ENCODE measurements at regions not wholly inside any gene's neighbourhood (a gene's known extent, or its start where the extent isn't known, plus 50 kb on each side); places are given as distances from the start of the nearest gene placed in this dataset.

DNA sequence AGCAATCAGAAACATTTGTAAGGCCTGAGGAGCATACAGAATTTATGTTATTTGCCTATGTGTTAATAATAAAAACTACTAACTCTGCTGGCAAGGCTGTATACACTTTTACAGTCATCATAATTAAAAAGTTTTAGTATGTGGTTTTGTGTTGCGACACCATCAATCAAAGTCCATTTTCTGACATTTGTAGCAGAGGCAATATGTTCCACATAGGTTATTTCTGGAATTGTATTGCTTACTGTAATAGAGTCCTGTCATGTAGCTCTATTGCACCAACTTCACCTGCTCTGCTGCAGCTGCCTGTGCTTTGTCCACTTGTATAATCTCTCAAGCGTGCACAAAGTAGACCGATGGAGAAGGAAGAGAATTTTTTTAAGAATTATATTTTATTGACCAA lies 501.8 kb downstream of the HACE1 start:
- DNase-seq (ENCODE audit: low spot score) = no peak
- peaks cover 4% of the 10 kb centered on the region for H3K4me1 Mint-ChIP-seq
- TF ChIP-seq PRRX2 (CRISPR knock-in tag; IDR thresholded peaks at IDR 0.05) (no peak), TCF7 (CRISPR knock-in tag; IDR thresholded peaks at IDR 0.05; ENCODE audit: low read depth) (no peak), MYBL2 (CRISPR knock-in tag; IDR thresholded peaks at IDR 0.05) (no peak), ZNF671 (CRISPR knock-in tag; IDR thresholded peaks at IDR 0.05) (no peak), SP1 (CRISPR knock-in tag; conservative IDR thresholded peaks at IDR 0.05) (no peak)
- TF ChIP-seq, protein P1, sequence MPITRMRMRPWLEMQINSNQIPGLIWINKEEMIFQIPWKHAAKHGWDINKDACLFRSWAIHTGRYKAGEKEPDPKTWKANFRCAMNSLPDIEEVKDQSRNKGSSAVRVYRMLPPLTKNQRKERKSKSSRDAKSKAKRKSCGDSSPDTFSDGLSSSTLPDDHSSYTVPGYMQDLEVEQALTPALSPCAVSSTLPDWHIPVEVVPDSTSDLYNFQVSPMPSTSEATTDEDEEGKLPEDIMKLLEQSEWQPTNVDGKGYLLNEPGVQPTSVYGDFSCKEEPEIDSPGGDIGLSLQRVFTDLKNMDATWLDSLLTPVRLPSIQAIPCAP (CRISPR knock-in tag; IDR thresholded peaks at IDR 0.05) = no peak
- TF ChIP-seq, protein P2, sequence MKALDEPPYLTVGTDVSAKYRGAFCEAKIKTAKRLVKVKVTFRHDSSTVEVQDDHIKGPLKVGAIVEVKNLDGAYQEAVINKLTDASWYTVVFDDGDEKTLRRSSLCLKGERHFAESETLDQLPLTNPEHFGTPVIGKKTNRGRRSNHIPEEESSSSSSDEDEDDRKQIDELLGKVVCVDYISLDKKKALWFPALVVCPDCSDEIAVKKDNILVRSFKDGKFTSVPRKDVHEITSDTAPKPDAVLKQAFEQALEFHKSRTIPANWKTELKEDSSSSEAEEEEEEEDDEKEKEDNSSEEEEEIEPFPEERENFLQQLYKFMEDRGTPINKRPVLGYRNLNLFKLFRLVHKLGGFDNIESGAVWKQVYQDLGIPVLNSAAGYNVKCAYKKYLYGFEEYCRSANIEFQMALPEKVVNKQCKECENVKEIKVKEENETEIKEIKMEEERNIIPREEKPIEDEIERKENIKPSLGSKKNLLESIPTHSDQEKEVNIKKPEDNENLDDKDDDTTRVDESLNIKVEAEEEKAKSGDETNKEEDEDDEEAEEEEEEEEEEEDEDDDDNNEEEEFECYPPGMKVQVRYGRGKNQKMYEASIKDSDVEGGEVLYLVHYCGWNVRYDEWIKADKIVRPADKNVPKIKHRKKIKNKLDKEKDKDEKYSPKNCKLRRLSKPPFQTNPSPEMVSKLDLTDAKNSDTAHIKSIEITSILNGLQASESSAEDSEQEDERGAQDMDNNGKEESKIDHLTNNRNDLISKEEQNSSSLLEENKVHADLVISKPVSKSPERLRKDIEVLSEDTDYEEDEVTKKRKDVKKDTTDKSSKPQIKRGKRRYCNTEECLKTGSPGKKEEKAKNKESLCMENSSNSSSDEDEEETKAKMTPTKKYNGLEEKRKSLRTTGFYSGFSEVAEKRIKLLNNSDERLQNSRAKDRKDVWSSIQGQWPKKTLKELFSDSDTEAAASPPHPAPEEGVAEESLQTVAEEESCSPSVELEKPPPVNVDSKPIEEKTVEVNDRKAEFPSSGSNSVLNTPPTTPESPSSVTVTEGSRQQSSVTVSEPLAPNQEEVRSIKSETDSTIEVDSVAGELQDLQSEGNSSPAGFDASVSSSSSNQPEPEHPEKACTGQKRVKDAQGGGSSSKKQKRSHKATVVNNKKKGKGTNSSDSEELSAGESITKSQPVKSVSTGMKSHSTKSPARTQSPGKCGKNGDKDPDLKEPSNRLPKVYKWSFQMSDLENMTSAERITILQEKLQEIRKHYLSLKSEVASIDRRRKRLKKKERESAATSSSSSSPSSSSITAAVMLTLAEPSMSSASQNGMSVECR (CRISPR knock-in tag; IDR thresholded peaks at IDR 0.05; ENCODE audit: borderline replicate concordance) = no peak
- TF ChIP-seq, protein P3, sequence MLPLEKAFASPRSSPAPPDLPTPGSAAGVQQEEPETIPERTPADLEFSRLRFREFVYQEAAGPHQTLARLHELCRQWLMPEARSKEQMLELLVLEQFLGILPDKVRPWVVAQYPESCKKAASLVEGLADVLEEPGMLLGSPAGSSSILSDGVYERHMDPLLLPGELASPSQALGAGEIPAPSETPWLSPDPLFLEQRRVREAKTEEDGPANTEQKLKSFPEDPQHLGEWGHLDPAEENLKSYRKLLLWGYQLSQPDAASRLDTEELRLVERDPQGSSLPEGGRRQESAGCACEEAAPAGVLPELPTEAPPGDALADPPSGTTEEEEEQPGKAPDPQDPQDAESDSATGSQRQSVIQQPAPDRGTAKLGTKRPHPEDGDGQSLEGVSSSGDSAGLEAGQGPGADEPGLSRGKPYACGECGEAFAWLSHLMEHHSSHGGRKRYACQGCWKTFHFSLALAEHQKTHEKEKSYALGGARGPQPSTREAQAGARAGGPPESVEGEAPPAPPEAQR (CRISPR knock-in tag; IDR thresholded peaks at IDR 0.05) = no peak
- H3K36me3 Mint-ChIP-seq = no peaks in the 10 kb centered on the region
- CTCF ChIA-PET = no interaction called here
- H3K27ac Mint-ChIP-seq = no peak overlapping the region
- ATAC-seq = no peak
- no peaks in the 10 kb centered on the region for H3K27me3 Mint-ChIP-seq (ENCODE audit: low read depth)
- no peak overlapping the region for H3K4me3 Mint-ChIP-seq
- POLR2A ChIA-PET = no interaction called here
- H3K9me3 Mint-ChIP-seq = no peaks in the 10 kb centered on the region

DNA sequence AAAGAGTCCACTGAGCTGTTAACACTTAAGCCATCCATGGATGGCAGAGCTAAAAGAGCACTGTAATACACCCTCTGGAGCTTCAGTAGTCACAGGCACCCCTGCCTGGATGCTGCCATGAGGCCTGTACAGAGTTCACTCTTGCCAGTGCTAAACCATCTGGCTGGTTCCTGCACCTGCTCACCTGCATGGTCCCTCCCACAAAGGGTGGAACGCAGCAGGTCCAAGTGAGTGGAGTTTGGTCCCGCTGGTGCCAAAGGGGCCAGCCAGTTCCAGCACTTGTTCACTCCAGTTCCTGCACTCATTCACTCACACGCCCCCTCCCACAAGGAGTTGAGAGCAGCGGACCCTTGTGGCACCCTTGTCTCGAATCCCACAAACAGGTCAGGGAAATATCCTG lies 503.5 kb downstream of the HACE1 start:
- CTCF ChIA-PET = interaction anchor here (0.9 kb wide), 1 partner anchor 170 kb away, joined by 3 read pairs; no protein-coding TSS in a partner anchor
- Mint-ChIP-seq H3K9me3 (no peaks in the 10 kb centered on the region), H3K27me3 (ENCODE audit: low read depth) (no peaks in the 10 kb centered on the region), H3K36me3 (no peaks in the 10 kb centered on the region), H3K4me3 (no peak overlapping the region), H3K4me1 (no peaks in the 10 kb centered on the region), H3K27ac (no peak overlapping the region)
- DNase-seq (ENCODE audit: low spot score) (no peak), ATAC-seq (no peak)
- POLR2A ChIA-PET = no interaction called here
- no peak for TF ChIP-seq CREM (CRISPR knock-in tag; IDR thresholded peaks at IDR 0.05)
- no peak for TF ChIP-seq ELF4 (CRISPR knock-in tag; IDR thresholded peaks at IDR 0.05; ENCODE audit: low read depth)
- no peak for TF ChIP-seq KAT7 (CRISPR knock-in tag; IDR thresholded peaks at IDR 0.05; ENCODE audit: borderline replicate concordance)
- TF ChIP-seq, protein P4, sequence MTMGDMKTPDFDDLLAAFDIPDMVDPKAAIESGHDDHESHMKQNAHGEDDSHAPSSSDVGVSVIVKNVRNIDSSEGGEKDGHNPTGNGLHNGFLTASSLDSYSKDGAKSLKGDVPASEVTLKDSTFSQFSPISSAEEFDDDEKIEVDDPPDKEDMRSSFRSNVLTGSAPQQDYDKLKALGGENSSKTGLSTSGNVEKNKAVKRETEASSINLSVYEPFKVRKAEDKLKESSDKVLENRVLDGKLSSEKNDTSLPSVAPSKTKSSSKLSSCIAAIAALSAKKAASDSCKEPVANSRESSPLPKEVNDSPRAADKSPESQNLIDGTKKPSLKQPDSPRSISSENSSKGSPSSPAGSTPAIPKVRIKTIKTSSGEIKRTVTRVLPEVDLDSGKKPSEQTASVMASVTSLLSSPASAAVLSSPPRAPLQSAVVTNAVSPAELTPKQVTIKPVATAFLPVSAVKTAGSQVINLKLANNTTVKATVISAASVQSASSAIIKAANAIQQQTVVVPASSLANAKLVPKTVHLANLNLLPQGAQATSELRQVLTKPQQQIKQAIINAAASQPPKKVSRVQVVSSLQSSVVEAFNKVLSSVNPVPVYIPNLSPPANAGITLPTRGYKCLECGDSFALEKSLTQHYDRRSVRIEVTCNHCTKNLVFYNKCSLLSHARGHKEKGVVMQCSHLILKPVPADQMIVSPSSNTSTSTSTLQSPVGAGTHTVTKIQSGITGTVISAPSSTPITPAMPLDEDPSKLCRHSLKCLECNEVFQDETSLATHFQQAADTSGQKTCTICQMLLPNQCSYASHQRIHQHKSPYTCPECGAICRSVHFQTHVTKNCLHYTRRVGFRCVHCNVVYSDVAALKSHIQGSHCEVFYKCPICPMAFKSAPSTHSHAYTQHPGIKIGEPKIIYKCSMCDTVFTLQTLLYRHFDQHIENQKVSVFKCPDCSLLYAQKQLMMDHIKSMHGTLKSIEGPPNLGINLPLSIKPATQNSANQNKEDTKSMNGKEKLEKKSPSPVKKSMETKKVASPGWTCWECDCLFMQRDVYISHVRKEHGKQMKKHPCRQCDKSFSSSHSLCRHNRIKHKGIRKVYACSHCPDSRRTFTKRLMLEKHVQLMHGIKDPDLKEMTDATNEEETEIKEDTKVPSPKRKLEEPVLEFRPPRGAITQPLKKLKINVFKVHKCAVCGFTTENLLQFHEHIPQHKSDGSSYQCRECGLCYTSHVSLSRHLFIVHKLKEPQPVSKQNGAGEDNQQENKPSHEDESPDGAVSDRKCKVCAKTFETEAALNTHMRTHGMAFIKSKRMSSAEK (CRISPR knock-in tag; IDR thresholded peaks at IDR 0.05; ENCODE audit: borderline replicate concordance) = no peak

DNA sequence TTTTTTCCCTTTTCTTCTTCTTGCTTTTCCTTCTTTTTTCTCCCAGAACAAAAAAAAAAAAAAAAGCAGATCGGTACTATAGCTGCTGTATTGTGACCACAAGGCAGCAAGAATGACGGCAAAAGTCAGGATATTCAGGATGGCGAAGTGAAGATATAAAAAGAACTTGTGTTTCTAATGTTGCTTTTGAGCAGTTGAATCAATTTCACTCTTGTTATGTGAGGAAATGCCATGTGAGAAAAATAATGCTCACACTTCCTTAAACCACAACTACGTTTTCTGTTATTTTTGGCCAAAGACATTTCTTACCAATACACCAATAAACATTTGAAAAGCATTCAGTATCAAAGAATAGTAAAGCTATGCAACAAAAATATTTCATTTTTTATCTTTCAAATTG lies 510.5 kb downstream of the HACE1 start:
- Mint-ChIP-seq H3K36me3 (peaks cover 17% of the 10 kb centered on the region), H3K4me3 (no peak overlapping the region), H3K27ac (no peak overlapping the region), H3K27me3 (ENCODE audit: low read depth) (no peaks in the 10 kb centered on the region), H3K4me1 (peaks cover 5% of the 10 kb centered on the region), H3K9me3 (peaks cover 39% of the 10 kb centered on the region)
- ChIA-PET POLR2A (interaction anchor here (0.6 kb wide), 1 partner anchor 32 kb away, joined by 5 read pairs; no protein-coding TSS in a partner anchor), CTCF (no interaction called here)
- ATAC-seq (no peak), DNase-seq (ENCODE audit: low spot score) (no peak)
- TF ChIP-seq, protein P5, sequence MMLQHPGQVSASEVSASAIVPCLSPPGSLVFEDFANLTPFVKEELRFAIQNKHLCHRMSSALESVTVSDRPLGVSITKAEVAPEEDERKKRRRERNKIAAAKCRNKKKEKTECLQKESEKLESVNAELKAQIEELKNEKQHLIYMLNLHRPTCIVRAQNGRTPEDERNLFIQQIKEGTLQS (CRISPR knock-in tag; conservative IDR thresholded peaks at IDR 0.05) = no peak
- TF ChIP-seq, protein P6, sequence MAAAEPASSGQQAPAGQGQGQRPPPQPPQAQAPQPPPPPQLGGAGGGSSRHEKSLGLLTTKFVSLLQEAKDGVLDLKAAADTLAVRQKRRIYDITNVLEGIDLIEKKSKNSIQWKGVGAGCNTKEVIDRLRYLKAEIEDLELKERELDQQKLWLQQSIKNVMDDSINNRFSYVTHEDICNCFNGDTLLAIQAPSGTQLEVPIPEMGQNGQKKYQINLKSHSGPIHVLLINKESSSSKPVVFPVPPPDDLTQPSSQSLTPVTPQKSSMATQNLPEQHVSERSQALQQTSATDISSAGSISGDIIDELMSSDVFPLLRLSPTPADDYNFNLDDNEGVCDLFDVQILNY (CRISPR knock-in tag; IDR thresholded peaks at IDR 0.05) = no peak
- TF ChIP-seq TP53 (CRISPR knock-in tag; IDR thresholded peaks at IDR 0.05) (no peak), HMGA2 (CRISPR knock-in tag; IDR thresholded peaks at IDR 0.05) (no peak), GTF2I (CRISPR knock-in tag; conservative IDR thresholded peaks at IDR 0.05) (no peak), RELA (CRISPR knock-in tag; IDR thresholded peaks at IDR 0.05; ENCODE audit: borderline replicate concordance) (no peak)
- TF ChIP-seq, protein P7, sequence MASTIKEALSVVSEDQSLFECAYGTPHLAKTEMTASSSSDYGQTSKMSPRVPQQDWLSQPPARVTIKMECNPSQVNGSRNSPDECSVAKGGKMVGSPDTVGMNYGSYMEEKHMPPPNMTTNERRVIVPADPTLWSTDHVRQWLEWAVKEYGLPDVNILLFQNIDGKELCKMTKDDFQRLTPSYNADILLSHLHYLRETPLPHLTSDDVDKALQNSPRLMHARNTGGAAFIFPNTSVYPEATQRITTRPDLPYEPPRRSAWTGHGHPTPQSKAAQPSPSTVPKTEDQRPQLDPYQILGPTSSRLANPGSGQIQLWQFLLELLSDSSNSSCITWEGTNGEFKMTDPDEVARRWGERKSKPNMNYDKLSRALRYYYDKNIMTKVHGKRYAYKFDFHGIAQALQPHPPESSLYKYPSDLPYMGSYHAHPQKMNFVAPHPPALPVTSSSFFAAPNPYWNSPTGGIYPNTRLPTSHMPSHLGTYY (CRISPR knock-in tag; IDR thresholded peaks at IDR 0.05) = no peak

Data from WTC11 (cell line).